LNCAP (cell line): ENCODE measurements at regions not wholly inside any gene's neighbourhood (a gene's known extent, or its start where the extent isn't known, plus 50 kb on each side); places are given as distances from the start of the nearest gene placed in this dataset.

Experiments
- CTCF ChIP-seq: fragments of 450-650 bp; IDR thresholded peaks from 2 replicates; pipeline ENCODE4 v1.5.1; 2017; ENCODE audit warnings: mild to moderate bottlenecking

DNA sequence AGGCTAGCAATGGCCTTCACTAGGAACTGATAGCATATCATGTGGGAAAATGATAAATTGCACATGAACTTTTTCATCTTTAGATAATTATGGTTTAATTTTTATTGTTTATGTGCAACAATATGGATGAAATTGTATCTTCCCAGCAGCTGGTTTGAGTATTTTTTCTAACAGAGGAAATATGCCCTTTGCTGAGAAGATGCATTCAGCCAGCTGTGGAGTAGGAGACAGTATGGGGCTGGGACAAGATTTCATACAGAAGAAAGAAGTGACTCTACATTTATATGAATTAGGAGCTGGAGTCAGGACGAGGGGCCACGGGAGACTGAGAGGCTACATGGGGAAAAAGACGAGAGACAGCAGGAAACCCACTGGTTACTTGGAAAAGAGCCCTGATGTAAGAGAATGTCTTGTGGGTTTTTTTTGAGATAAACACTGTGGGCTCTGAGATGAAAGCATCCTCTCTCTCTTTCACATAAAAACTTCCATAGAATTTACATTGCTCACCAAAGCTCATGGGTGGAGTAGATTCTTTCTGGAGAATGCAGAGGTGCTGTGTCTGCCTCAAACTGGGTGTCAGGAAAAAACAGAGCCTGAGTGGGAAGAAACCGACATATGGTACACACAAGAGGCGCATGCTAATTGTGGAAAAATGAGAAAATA is 115.2 kb upstream of the PDZRN3 start:
- TF ChIP-seq CTCF, result no peak

DNA sequence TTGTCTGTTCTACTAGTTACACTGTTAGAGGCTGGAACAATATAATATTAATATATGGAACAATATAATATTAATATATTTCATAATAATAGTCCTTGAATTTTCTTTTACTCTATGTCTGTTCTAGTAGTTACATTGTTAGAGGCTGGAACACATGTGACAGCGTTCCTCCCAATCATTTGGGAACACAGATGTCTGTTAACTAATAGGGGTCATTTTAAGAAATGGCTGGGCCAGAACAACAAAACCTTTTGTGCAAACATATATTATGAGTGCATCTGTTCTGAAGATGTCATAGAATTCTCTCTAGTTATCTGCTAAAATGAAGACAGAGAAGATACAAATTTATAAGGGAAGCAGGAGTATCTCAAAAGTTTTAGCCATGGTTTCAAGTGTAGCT is 114.0 kb upstream of the PDZRN3 start:
- TF ChIP-seq CTCF, result no peak

DNA sequence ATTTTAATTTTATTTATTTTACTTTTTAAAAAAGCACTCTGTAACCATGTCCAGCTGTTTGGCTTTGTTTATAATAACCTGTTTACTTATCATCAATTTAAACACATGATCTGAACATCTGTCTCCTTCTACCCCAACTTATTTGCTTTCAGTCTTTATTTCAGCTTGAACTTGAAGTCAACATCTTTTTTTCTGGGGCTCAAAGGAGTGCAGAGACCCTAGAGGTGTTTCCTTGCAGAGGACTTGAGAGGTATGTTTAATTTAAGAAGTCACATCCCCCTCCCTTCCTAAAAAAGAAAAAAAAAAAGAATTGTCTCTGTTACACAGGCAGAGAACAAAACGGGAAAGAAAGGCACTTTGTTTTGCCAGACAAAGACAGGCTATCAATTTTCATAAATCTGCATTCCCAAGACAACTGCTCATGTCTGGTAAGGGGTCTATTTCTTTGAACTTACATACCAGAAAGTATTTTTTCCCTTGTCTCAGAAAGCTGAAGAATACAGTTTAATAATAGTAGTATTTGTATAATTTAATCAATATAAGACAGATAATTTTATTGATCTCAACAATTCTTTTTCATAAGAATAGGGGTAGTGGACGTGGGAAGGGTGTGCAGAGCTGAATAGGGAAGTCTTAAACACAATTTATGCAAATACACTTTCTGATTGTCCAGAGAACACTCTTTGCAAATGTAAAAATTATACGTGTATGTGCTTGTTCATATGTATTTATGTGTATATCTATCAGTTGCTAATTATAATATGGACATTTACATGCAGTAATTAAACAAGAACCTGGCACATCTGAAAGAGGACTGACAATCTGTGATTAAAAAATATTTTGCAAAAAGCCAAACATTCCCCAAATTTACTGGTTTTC is 109.7 kb upstream of the PDZRN3 start:
- TF ChIP-seq CTCF, result no peak

- no peak for TF ChIP-seq CTCF
These were observed 109.0 kb upstream of the PDZRN3 start for GRCh38 chr3:73733746-73734145.

DNA sequence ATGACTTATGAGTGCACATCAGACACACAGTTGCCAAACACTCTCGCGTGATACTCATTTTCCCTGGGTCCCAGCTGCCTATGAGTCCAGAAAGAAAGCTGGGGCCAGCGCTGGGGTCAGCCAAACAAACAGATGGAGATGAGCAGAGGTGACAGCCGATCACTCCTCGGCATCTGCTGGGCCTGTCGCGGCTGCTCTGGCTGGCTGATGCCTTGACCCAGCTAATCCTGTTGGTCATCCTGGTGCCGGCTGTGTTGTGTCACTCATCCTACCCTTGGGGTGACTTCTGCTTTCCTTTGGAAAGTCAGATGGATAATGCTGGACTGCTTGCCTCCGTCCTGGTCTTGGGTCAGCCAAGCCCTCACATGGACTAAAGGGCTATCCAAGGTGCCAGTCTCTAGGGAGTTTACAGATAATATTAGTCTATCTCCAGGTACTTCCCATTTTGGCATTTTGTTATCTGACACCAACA is 105.3 kb upstream of the PDZRN3 start:
- TF ChIP-seq CTCF, result no peak

- TF ChIP-seq CTCF, result no peak
These were observed 103.1 kb upstream of the PDZRN3 start for GRCh38 chr3:73727854-73728253.

- no peak for TF ChIP-seq CTCF
These were observed 102.5 kb upstream of the PDZRN3 start for GRCh38 chr3:73727117-73727821.
